ENCODE measurements at regions not wholly inside any gene's neighbourhood (a gene's known extent, or its start where the extent isn't known, plus 50 kb on each side); places are given as distances from the start of the nearest gene placed in this dataset.
A peak's percentile ranks its signal among the peaks of the same experiment; 100 is the strongest.
"Not testable (repeated sequence)": the region's sequence is repeated elsewhere in the genome, so short reads cannot be mapped to it uniquely, and the experiment has no call there.

GRCh38 chrY:10627116-10627515 lies 1099.4 kb downstream of the TSPY10 start:
- peak in 1 of 5 donors; percentile 77 for DNase-seq

DNA sequence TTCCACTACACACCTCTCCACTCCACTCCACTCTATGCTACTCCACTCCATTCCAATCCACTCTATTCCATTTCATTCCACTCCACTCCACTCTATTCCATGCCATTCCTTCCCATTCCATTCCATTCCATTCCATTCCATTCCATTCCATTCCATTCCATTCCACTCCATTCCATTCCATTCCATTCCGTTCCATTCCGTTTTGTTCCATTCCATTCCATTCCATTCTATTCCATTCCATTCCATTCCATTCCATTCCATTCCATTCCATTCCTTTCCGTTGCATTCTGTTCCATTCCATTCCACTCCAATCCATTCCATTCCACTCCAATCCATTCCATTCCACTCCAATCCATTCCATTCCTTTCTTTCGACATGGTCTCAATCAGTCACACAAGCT lies 1121.1 kb downstream of the TSPY10 start:
- not testable (repeated sequence) for DNase-seq

GRCh38 chrY:10657120-10657519 lies 1129.4 kb downstream of the TSPY10 start:
- DNase-seq, result not testable (repeated sequence)

DNA sequence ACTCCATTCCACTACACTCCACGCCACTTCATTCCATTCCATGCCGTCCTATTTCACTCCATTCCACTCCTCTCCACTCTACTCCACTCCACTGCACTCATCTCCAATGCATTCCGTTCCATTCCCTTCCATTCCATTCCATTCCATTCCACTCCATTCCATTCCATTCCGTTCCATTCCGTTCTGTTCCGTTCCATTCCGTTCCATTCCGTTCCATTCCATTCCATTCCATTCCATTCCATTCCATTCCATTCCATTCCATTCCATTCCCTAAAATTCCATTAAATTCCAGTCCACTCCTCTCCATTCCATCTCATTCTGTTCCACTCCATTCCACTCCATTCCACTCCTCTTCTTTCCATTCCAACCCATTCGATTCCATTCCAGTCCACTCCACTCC lies 1139.1 kb downstream of the TSPY10 start:
- DNase-seq, result peak in 1 of 5 donors; percentile 0

- no peak for DNase-seq
Observed at GRCh38 chrY:10686414-10686813, 1158.7 kb downstream of the TSPY10 start.

Measured in T-helper 1 cell (primary cell).